Endodermal cell (in vitro differentiated cells): ENCODE measurements at regions not wholly inside any gene's neighbourhood (a gene's known extent, or its start where the extent isn't known, plus 50 kb on each side); places are given as distances from the start of the nearest gene placed in this dataset.

Experiments
- DNase-seq: peaks from one replicate; pipeline ENCODE4 v3.0.0-alpha.2; 2017
- H3K27ac ChIP-seq: 2 replicates; pipeline ENCODE4 v1.5.1; 2013; ENCODE audit warnings: mild to moderate bottlenecking, low read depth, low read length, moderate library complexity
- H3K27me3 ChIP-seq: 2 replicates; pipeline ENCODE4 v1.6.1; 2013; ENCODE audit warnings: mild to moderate bottlenecking, low read length, moderate library complexity; ENCODE audit not compliant: insufficient read depth, control insufficient read depth, poor library complexity, severe bottlenecking
- H3K36me3 ChIP-seq: 2 replicates; pipeline ENCODE4 v1.7.0; 2013; ENCODE audit warnings: mild to moderate bottlenecking, low read length, moderate library complexity; ENCODE audit not compliant: control insufficient read depth, insufficient read depth
- H3K4me1 ChIP-seq: one replicate; pipeline ENCODE4 v1.7.0; 2013; ENCODE audit warnings: low read length; ENCODE audit not compliant: control insufficient read depth, insufficient read depth
- H3K4me3 ChIP-seq: 2 replicates; pipeline ENCODE4 v1.5.1; 2013; ENCODE audit warnings: mild to moderate bottlenecking, low read length, moderate library complexity
- H3K9ac ChIP-seq: 2 replicates; pipeline ENCODE4 v1.6.1; 2013; ENCODE audit warnings: mild to moderate bottlenecking, low read length, moderate library complexity; ENCODE audit not compliant: poor library complexity, severe bottlenecking; ENCODE audit errors: extremely low read depth
- H3K9me3 ChIP-seq: 2 replicates; pipeline ENCODE4 v1.6.1; 2013; ENCODE audit warnings: mild to moderate bottlenecking, low read length, moderate library complexity; ENCODE audit not compliant: control insufficient read depth
- H3K27ac Mint-ChIP-seq: 2 replicates; pipeline ENCODE4 v1.8.0; 2020; ENCODE audit warnings: mixed read lengths
- H3K27me3 Mint-ChIP-seq: 2 replicates; pipeline ENCODE4 v1.8.0; 2021; ENCODE audit warnings: mild to moderate bottlenecking, mixed read lengths; ENCODE audit not compliant: insufficient read depth
- H3K36me3 Mint-ChIP-seq: 2 replicates; pipeline ENCODE4 v1.8.0; 2020; ENCODE audit warnings: low read depth, mixed read lengths
- H3K4me1 Mint-ChIP-seq: 2 replicates; pipeline ENCODE4 v1.8.0; 2020; ENCODE audit warnings: mixed read lengths
- H3K4me3 Mint-ChIP-seq: 2 replicates; pipeline ENCODE4 v1.8.0; 2020; ENCODE audit warnings: mild to moderate bottlenecking, moderate library complexity, mixed read lengths
- H3K9me3 Mint-ChIP-seq: 2 replicates; pipeline ENCODE4 v1.8.0; 2020; ENCODE audit warnings: mild to moderate bottlenecking, mixed read lengths
- CTCF ChIP-seq: fragments of 200-600 bp; sonication (generic); conservative IDR thresholded peaks from 2 replicates; pipeline ENCODE4 v1.5.0; 2021; ENCODE audit warnings: antibody characterized with exemption, mild to moderate bottlenecking
- WGBS, 2 experiments: methylation state at CpG; one replicate each; pipeline versions ENCODE4 v1.1.5 to v1.1.7; 2013; ENCODE audit warnings: missing lambda C conversion rate in 2 of 2, mixed read lengths in 1 of 2; ENCODE audit not compliant: insufficient coverage in 1 of 2, insufficient read length in 1 of 2; 5-methylcytosine and 5-hydroxymethylcytosine counted together

DNA sequence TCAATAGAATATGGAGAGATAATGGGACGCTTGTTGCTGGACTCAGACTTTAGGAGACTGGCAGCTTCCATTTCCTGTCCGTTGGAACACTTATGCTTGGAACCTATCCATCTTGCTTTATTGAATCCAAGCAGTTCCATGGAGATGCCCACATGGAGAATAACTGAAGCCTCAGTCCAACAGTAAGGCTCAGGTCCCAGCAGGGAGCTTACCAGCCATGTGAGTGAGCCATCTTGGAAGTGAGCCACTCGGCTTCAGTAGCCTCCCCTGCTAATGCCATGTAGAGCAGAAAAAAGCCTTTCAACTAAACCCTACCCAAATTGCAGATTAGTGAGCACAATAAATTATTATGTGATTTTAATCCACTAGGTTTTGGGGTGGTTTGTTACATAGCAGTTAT, 538.8 kb upstream of the STXBP6 start:
- H3K4me1 ChIP-seq = no peaks in the 10 kb centered on the region
- no peak overlapping the region for H3K27ac Mint-ChIP-seq
- H3K9me3 ChIP-seq = peaks cover 4% of the 10 kb centered on the region
- H3K36me3 Mint-ChIP-seq = no peaks in the 10 kb centered on the region
- H3K27me3 Mint-ChIP-seq = no peaks in the 10 kb centered on the region
- TF ChIP-seq CTCF = no peak
- H3K9me3 Mint-ChIP-seq = peaks cover 12% of the 10 kb centered on the region
- no peak overlapping the region for H3K4me3 ChIP-seq
- no peaks in the 10 kb centered on the region for H3K4me1 Mint-ChIP-seq
- H3K4me3 Mint-ChIP-seq = no peak overlapping the region
- 94 to 98% methylated on average over 3 of the region's 3 CpGs for WGBS, 2 experiments
- no peaks in the 10 kb centered on the region for H3K27me3 ChIP-seq
- H3K9ac ChIP-seq = no peak overlapping the region
- no peaks in the 10 kb centered on the region for H3K36me3 ChIP-seq
- no peak for DNase-seq
- H3K27ac ChIP-seq = no peak overlapping the region

- H3K36me3 Mint-ChIP-seq = no peaks in the 10 kb centered on the region
- Histone ChIP-seq H3K9me3 (no peaks in the 10 kb centered on the region), H3K9ac (no peak overlapping the region), H3K27ac (no peak overlapping the region), H3K4me3 (no peak overlapping the region), H3K27me3 (no peaks in the 10 kb centered on the region), H3K36me3 (no peaks in the 10 kb centered on the region), H3K4me1 (no peaks in the 10 kb centered on the region)
- WGBS, 2 experiments = 87 to 90% methylated on average over 5 of the region's 5 CpGs
- peaks cover under 1% of the 10 kb centered on the region for H3K9me3 Mint-ChIP-seq
- H3K4me1 Mint-ChIP-seq = no peaks in the 10 kb centered on the region
- no peak overlapping the region for H3K27ac Mint-ChIP-seq
- H3K27me3 Mint-ChIP-seq = no peaks in the 10 kb centered on the region
- no peak for TF ChIP-seq CTCF
- DNase-seq = no peak
- no peak overlapping the region for H3K4me3 Mint-ChIP-seq
Observed at GRCh38 chr14:25574628-25575325, 524.8 kb upstream of the STXBP6 start.

- no peaks in the 10 kb centered on the region for H3K4me1 ChIP-seq
- H3K4me3 ChIP-seq = no peak overlapping the region
- 80 to 92% methylated on average over 2 to 4 of the region's 4 CpGs for WGBS, 2 experiments
- no peaks in the 10 kb centered on the region for H3K27me3 Mint-ChIP-seq
- no peak overlapping the region for H3K27ac ChIP-seq
- no peaks in the 10 kb centered on the region for H3K27me3 ChIP-seq
- TF ChIP-seq CTCF = no peak
- H3K27ac Mint-ChIP-seq = no peak overlapping the region
- DNase-seq = no peak
- no peaks in the 10 kb centered on the region for H3K36me3 ChIP-seq
- H3K9ac ChIP-seq = no peak overlapping the region
- H3K4me3 Mint-ChIP-seq = no peak overlapping the region
- H3K4me1 Mint-ChIP-seq = no peaks in the 10 kb centered on the region
- no peaks in the 10 kb centered on the region for H3K36me3 Mint-ChIP-seq
- peaks cover 10% of the 10 kb centered on the region for H3K9me3 Mint-ChIP-seq
- H3K9me3 ChIP-seq = peaks cover 11% of the 10 kb centered on the region
Observed at GRCh38 chr14:25570483-25570882, 520.5 kb upstream of the STXBP6 start.
